Esophagus squamous epithelium (tissue), 5 donors: ENCODE measurements at regions not wholly inside any gene's neighbourhood (a gene's known extent, or its start where the extent isn't known, plus 50 kb on each side); places are given as distances from the start of the nearest gene placed in this dataset.

Experiments used
- DNase-seq: peaks from one replicate; lab custom pipeline; 2025; lab: John Stamatoyannopoulos, UW
- H3K27ac ChIP-seq, 4 donors: fragments of 200-600 bp; sonication (generic); one replicate each; pipeline ENCODE4 v1.5.1; 2016 to 2019; ENCODE audit warnings: mild to moderate bottlenecking in 1 of 4
- H3K27me3 ChIP-seq, 4 donors: fragments of 200-600 bp; sonication (generic); 1 replicate in 3 of 4; 2 replicates in 1 of 4; pipeline versions ENCODE4 v1.5.1 to v1.6.0; 2017 to 2021; ENCODE audit warnings: antibody characterized with exemption in 1 of 4
- H3K36me3 ChIP-seq, 3 donors: fragments of 200-600 bp; sonication (generic); one replicate each; pipeline ENCODE4 v1.5.1; 2016 to 2019
- H3K4me1 ChIP-seq, 3 donors: fragments of 200-600 bp; sonication (generic); one replicate each; pipeline ENCODE4 v1.5.1; 2017 to 2019
- H3K4me3 ChIP-seq, 4 donors: fragments of 200-600 bp; sonication (generic); 1 replicate in 3 of 4; 2 replicates in 1 of 4; pipeline ENCODE4 v1.5.1; 2016 to 2019; ENCODE audit warnings: mild to moderate bottlenecking in 2 of 4, moderate library complexity in 1 of 4
- H3K9me3 ChIP-seq, 3 donors: fragments of 200-600 bp; sonication (generic); one replicate each; pipeline ENCODE4 v1.5.1; 2016 to 2019
- POLR2A ChIP-seq, 4 donors: fragments of 450-650 bp; IDR thresholded peaks; one replicate each; pipeline ENCODE4 v1.6.1; 2017; ENCODE audit warnings: antibody characterized with exemption in 4 of 4, mild to moderate bottlenecking in 4 of 4, moderate library complexity in 3 of 4
- WGBS, 2 donors: methylation state at CpG; one replicate each; pipeline ENCODE4 v1.1.5; 2018; 5-methylcytosine and 5-hydroxymethylcytosine counted together
- intact Hi-C: fragments of 100-400 bp; cut with DNase I; formaldehyde crosslinking; loops from one replicate; pipeline ENCODE4 v1.15.0; 2022
- TF ChIP-seq, protein P1 (sequence below), 6 experiments: fragments of 450-650 bp in 4 of 6; fragments of 200-600 bp in 2 of 6; sonication (generic) in 2 of 6; IDR thresholded peaks; one replicate each; pipeline ENCODE4 v1.5.1; 2016 to 2019; ENCODE audit warnings: antibody characterized with exemption in 6 of 6, mild to moderate bottlenecking in 4 of 6, moderate library complexity in 4 of 6
- donor health status: DM: yes; HTN: yes; CAD: no.

GRCh38 chr9:88746743-88747398, 211.9 kb downstream of the NXNL2 start:
- Histone ChIP-seq H3K4me1 (peaks cover 0 to 50% (median 10%) of the 10 kb centered on the region in 3 donors), H3K4me3 (no peak overlapping the region), H3K9me3 (no peaks in the 10 kb centered on the region), H3K27me3 (no peaks in the 10 kb centered on the region), H3K36me3 (no peaks in the 10 kb centered on the region), H3K27ac (peak overlapping the region in 3 of 4 donors; percentile 44 to 59 (median 51))
- DNase-seq = no peak
- TF ChIP-seq, protein P1, sequence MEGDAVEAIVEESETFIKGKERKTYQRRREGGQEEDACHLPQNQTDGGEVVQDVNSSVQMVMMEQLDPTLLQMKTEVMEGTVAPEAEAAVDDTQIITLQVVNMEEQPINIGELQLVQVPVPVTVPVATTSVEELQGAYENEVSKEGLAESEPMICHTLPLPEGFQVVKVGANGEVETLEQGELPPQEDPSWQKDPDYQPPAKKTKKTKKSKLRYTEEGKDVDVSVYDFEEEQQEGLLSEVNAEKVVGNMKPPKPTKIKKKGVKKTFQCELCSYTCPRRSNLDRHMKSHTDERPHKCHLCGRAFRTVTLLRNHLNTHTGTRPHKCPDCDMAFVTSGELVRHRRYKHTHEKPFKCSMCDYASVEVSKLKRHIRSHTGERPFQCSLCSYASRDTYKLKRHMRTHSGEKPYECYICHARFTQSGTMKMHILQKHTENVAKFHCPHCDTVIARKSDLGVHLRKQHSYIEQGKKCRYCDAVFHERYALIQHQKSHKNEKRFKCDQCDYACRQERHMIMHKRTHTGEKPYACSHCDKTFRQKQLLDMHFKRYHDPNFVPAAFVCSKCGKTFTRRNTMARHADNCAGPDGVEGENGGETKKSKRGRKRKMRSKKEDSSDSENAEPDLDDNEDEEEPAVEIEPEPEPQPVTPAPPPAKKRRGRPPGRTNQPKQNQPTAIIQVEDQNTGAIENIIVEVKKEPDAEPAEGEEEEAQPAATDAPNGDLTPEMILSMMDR (IDR thresholded peaks at IDR 0.05) = no peak
- no peak for TF ChIP-seq POLR2A (IDR thresholded peaks at IDR 0.05)
- WGBS, 2 donors = 67 to 70% methylated on average over 9 of the region's 9 CpGs
- intact Hi-C loops = no loop called here

- H3K27ac ChIP-seq = peak overlapping the region in 2 of 4 donors; percentile 51 to 76
- intact Hi-C loops = no loop called here
- no peaks in the 10 kb centered on the region for H3K27me3 ChIP-seq
- H3K4me3 ChIP-seq = no peak overlapping the region
- H3K9me3 ChIP-seq = no peaks in the 10 kb centered on the region
- H3K36me3 ChIP-seq = no peaks in the 10 kb centered on the region
- TF ChIP-seq, protein P1 (IDR thresholded peaks at IDR 0.05) = peak in 1 of 6 experiments; percentile 12
- no peak for TF ChIP-seq POLR2A (IDR thresholded peaks at IDR 0.05)
- 32 to 42% methylated on average over 5 of the region's 5 CpGs for WGBS, 2 donors
- DNase-seq = no peak
- peaks cover 0 to 42% (median 10%) of the 10 kb centered on the region in 3 donors for H3K4me1 ChIP-seq
Observed at GRCh38 chr9:88747768-88748167, 212.8 kb downstream of the NXNL2 start.

DNA sequence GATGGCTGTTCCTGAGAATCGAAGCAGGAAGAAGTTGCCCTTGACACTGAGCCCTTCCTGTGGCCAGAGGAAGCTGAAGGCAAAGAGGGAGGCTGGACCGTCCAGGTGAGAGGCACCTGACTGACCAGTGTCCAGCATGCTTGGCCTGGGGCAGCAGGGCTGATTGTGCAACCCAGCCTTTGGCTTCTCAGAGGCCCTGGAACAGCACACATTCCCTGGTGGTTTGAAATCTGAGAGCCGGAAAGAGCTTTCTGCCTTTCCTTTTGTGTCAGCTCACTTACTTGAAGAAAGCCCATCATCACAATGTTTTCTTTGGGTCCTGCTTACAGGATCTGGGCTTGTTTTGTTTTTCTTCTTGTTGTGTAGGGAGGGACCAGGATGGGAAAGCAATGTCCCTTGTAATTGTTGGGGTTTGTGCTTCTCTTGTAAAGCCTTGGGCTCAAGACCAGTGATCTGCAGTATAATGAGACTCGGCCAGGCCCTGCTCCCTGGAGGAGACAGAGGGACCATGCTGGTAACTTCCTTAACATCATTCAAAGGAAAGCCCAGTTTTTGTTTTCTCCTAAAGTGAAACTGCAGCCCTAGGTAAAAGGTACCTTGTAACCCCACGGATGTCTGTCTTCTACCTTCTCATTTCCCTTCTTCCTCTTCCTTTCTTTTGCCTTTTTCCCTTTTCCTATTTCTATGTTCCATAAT, 213.7 kb downstream of the NXNL2 start:
- Histone ChIP-seq H3K27ac (peak overlapping the region in 2 of 4 donors; percentile 51 to 76), H3K4me3 (no peak overlapping the region), H3K4me1 (peaks cover 0 to 34% (median 10%) of the 10 kb centered on the region in 3 donors), H3K27me3 (no peaks in the 10 kb centered on the region), H3K9me3 (no peaks in the 10 kb centered on the region), H3K36me3 (no peaks in the 10 kb centered on the region)
- DNase-seq = no peak
- 83 to 88% methylated on average over 4 of the region's 5 CpGs for WGBS, 2 donors
- TF ChIP-seq, protein P1 (IDR thresholded peaks at IDR 0.05) = no peak
- no peak for TF ChIP-seq POLR2A (IDR thresholded peaks at IDR 0.05)
- intact Hi-C loops = no loop called here

DNA sequence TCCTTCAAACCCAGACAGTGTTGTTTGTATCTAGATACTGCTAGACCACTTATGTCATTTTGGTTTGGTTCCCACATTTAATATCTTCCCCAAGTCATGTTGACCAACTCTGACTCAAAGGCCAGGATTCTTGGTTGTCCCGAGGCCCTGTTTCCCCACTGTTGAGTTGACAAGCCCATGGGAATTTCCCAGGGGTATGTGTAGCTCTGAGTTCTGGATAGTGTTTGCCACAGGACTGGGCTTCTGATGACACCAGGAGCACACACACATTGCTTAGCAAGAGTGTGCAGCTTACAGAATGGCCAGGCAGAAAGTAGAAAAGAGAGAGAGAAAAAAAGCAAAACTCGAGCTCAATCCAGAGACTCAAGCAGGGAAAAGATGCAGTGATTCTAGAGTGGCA, 214.4 kb downstream of the NXNL2 start:
- no peak for DNase-seq
- WGBS, 2 donors = 62 to 73% methylated on average over 2 of the region's 2 CpGs
- Histone ChIP-seq H3K27me3 (no peaks in the 10 kb centered on the region), H3K9me3 (no peaks in the 10 kb centered on the region), H3K27ac (no peak overlapping the region), H3K4me3 (no peak overlapping the region), H3K36me3 (no peaks in the 10 kb centered on the region), H3K4me1 (peaks cover 0 to 31% (median 10%) of the 10 kb centered on the region in 3 donors)
- TF ChIP-seq, protein P1 (IDR thresholded peaks at IDR 0.05) = no peak
- TF ChIP-seq POLR2A (IDR thresholded peaks at IDR 0.05) = no peak
- intact Hi-C loops = no loop called here

DNA sequence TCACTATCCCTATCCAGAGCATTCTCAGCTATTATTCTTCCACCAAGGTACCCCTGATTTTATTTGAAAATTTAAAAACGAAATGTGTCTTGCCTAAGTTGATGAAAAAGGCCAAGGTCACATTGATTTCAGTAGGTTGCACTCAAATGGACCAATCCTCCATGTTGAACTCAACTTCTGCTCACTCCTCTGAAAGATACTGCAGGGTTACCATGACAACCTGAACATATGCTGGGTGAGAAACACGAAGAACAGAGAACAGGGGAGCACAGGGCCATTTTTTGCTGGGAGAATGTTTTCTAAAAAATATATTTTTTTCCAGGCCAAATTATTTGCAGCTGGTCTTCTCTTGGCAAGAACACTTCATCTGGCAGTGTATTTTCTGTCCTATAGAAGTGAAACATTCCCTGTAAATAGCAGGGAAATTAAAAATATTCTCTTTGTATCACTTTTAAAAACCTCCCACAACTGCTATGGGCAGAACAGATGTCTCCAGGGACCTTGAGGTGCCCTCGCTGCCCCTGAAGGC, 215.9 kb downstream of the NXNL2 start:
- Histone ChIP-seq H3K9me3 (no peaks in the 10 kb centered on the region), H3K4me3 (no peak overlapping the region), H3K27me3 (no peaks in the 10 kb centered on the region), H3K36me3 (no peaks in the 10 kb centered on the region), H3K4me1 (peaks cover 0 to 27% (median 10%) of the 10 kb centered on the region in 3 donors), H3K27ac (no peak overlapping the region)
- 71 to 76% methylated on average over 3 of the region's 3 CpGs for WGBS, 2 donors
- no peak for DNase-seq
- TF ChIP-seq POLR2A (IDR thresholded peaks at IDR 0.05) = no peak
- TF ChIP-seq, protein P1 (IDR thresholded peaks at IDR 0.05) = no peak
- intact Hi-C loops = no loop called here
